ENCODE measurements at regions not wholly inside any gene's neighbourhood (a gene's known extent, or its start where the extent isn't known, plus 50 kb on each side); places are given as distances from the start of the nearest gene placed in this dataset.

DNA sequence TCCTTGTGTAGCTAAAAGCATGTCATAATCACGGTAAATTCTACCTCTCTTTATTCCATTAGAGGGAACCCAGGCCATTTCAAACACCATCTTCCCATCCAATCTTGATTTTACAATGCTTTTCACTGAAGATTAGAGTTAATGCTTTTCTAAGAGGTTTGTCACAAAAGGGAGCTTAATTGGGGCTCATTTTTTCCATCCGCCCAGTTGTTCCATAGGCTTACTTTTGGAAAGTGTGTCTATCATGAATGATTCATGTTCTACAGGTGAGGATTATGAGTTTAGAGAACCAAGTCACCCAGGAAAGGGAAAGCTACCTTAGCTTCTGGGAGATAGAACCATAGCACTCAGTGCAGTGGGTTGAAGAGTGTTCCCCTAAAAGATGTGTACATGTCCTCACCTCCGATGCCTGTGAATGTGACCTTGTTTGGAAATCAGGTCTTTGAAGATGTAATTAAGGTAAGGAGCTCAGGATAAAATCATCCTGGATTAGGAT is 286.9 kb upstream of the RUNX1 start:
- no peaks in the 10 kb centered on the region for H3K23me2 ChIP-seq (ENCODE audit: insufficient read length, low read depth, low read length, poor library complexity, severe bottlenecking)
- no peak overlapping the region for H3K4me3 Mint-ChIP-seq
- no peaks in the 10 kb centered on the region for H3K27me3 ChIP-seq (ENCODE audit: insufficient read depth, low read length)
- no peak overlapping the region for H4K91ac ChIP-seq (ENCODE audit: insufficient read length, low read depth, low read length)
- no CpG with 5 or more reads among the region's 3 CpGs for WGBS (ENCODE audit: extremely low coverage, insufficient read length, low lambda C conversion rate)
- no peaks in the 10 kb centered on the region for H3K4me1 ChIP-seq (ENCODE audit: insufficient read depth, low read length)
- H3K27ac Mint-ChIP-seq, result no peak overlapping the region
- H3K14ac ChIP-seq (ENCODE audit: insufficient read depth, low read length), result no peak overlapping the region
- no peaks in the 10 kb centered on the region for H3K9me3 ChIP-seq (ENCODE audit: control insufficient read depth, low read depth, low read length)
- H3K4ac ChIP-seq (ENCODE audit: low read depth, low read length), result no peak overlapping the region
- no peak overlapping the region for H3K4me2 ChIP-seq (ENCODE audit: insufficient read depth, insufficient read length, low read length)
- H4K8ac ChIP-seq (replicated peaks; ENCODE audit: insufficient read length, low read depth, low read length), result no peak overlapping the region
- H2BK5ac ChIP-seq (ENCODE audit: insufficient read length, low read length), result no peak overlapping the region
- H3K4me1 Mint-ChIP-seq, result no peaks in the 10 kb centered on the region
- no peak overlapping the region for H2BK120ac ChIP-seq (ENCODE audit: low read depth, low read length, poor library complexity, severe bottlenecking)
- H2AK5ac ChIP-seq (ENCODE audit: insufficient read length, low read length), result no peak overlapping the region
- no peaks in the 10 kb centered on the region for H4K20me1 ChIP-seq (ENCODE audit: control insufficient read depth, insufficient read depth, insufficient read length)
- H3K23ac ChIP-seq (ENCODE audit: insufficient read length, low read depth, low read length), result no peak overlapping the region
- no peak for DNase-seq
- H3K79me1 ChIP-seq (ENCODE audit: insufficient read depth, low read depth, low read length, poor library complexity, severe bottlenecking), result no peaks in the 10 kb centered on the region
- H3K9ac ChIP-seq (ENCODE audit: extremely low read depth, insufficient read length, low read length), result no peak overlapping the region
- no peaks in the 10 kb centered on the region for H3K79me2 ChIP-seq (ENCODE audit: insufficient read depth, low read length)
- peaks cover 0 to 2% (median 0%) of the 10 kb centered on the region in 3 experiments; a peak in 1 of 7 replicates for H3K36me3 Mint-ChIP-seq (ENCODE audit: insufficient read depth in 1 of 3, low read depth in 3 of 3)
- H3K18ac ChIP-seq (ENCODE audit: insufficient read length, low read depth, low read length), result no peak overlapping the region
- TF ChIP-seq, protein P1, sequence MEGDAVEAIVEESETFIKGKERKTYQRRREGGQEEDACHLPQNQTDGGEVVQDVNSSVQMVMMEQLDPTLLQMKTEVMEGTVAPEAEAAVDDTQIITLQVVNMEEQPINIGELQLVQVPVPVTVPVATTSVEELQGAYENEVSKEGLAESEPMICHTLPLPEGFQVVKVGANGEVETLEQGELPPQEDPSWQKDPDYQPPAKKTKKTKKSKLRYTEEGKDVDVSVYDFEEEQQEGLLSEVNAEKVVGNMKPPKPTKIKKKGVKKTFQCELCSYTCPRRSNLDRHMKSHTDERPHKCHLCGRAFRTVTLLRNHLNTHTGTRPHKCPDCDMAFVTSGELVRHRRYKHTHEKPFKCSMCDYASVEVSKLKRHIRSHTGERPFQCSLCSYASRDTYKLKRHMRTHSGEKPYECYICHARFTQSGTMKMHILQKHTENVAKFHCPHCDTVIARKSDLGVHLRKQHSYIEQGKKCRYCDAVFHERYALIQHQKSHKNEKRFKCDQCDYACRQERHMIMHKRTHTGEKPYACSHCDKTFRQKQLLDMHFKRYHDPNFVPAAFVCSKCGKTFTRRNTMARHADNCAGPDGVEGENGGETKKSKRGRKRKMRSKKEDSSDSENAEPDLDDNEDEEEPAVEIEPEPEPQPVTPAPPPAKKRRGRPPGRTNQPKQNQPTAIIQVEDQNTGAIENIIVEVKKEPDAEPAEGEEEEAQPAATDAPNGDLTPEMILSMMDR (conservative IDR thresholded peaks at IDR 0.05), result no peak
- no peak overlapping the region for H2BK20ac ChIP-seq (ENCODE audit: low read depth, low read length, poor library complexity, severe bottlenecking)
- H2AFZ ChIP-seq (ENCODE audit: low read length), result no peak overlapping the region
- H2BK15ac ChIP-seq (ENCODE audit: low read depth, low read length), result no peak overlapping the region
- no peak overlapping the region for H3T11ph ChIP-seq (ENCODE audit: low read length)
- no peak overlapping the region for H4K5ac ChIP-seq (ENCODE audit: insufficient read length, low read depth, low read length)
- peaks cover 0 to 2% of the 10 kb centered on the region in 2 experiments; a peak in 2 of 5 replicates for H3K9me3 Mint-ChIP-seq
- H3K56ac ChIP-seq (ENCODE audit: insufficient read length, low read depth, low read length), result no peak overlapping the region
- H3K27me3 Mint-ChIP-seq (ENCODE audit: low read depth), result no peaks in the 10 kb centered on the region; the same call in 1 of the 2 replicates
- H2BK12ac ChIP-seq (ENCODE audit: insufficient read length, low read depth, low read length), result no peak overlapping the region
- H3K27ac ChIP-seq (ENCODE audit: insufficient read length, low read depth, low read length), result no peak overlapping the region

Measured in H9 (cell line).